ENCODE measurements at regions not wholly inside any gene's neighbourhood (a gene's known extent, or its start where the extent isn't known, plus 50 kb on each side); places are given as distances from the start of the nearest gene placed in this dataset.
"Not testable (repeated sequence)": the region's sequence is repeated elsewhere in the genome, so short reads cannot be mapped to it uniquely, and the experiment has no call there.

GRCh38 chr10:3639546-3639945 lies 145.5 kb downstream of the KLF6 start:
- Mint-ChIP-seq H3K4me3 (ENCODE audit: low read depth) (no peak overlapping the region), H3K27me3 (no peaks in the 10 kb centered on the region), H3K9me3 (ENCODE audit: low read depth) (peaks cover 2% of the 10 kb centered on the region), H3K36me3 (ENCODE audit: insufficient read depth) (no peaks in the 10 kb centered on the region), H3K27ac (no peak overlapping the region), H3K4me1 (ENCODE audit: low read depth) (peaks cover 7% of the 10 kb centered on the region)
- DNase-seq (ENCODE audit: low spot score, unreplicated experiment), result no peak
- TF ChIP-seq CTCF (IDR thresholded peaks at IDR 0.05; ENCODE audit: unreplicated experiment), result no peak

GRCh38 chr10:3636356-3637181 lies 148.4 kb downstream of the KLF6 start:
- Mint-ChIP-seq H3K9me3 (ENCODE audit: low read depth) (peaks cover 2% of the 10 kb centered on the region), H3K27ac (no peak overlapping the region)
- no peak for TF ChIP-seq CTCF (IDR thresholded peaks at IDR 0.05; ENCODE audit: unreplicated experiment)

GRCh38 chr10:3635697-3636096 lies 149.3 kb downstream of the KLF6 start:
- Mint-ChIP-seq H3K4me1 (ENCODE audit: low read depth) (peaks cover 7% of the 10 kb centered on the region), H3K36me3 (ENCODE audit: insufficient read depth) (no peaks in the 10 kb centered on the region), H3K9me3 (ENCODE audit: low read depth) (peaks cover 2% of the 10 kb centered on the region), H3K27me3 (peaks cover 2% of the 10 kb centered on the region), H3K27ac (peak overlapping the region; percentile 87), H3K4me3 (ENCODE audit: low read depth) (no peak overlapping the region)
- DNase-seq (ENCODE audit: low spot score, unreplicated experiment), result no peak
- no peak for TF ChIP-seq CTCF (IDR thresholded peaks at IDR 0.05; ENCODE audit: unreplicated experiment)

More at GRCh38 chr10:3636356-3637181, 148.4 kb downstream of the KLF6 start:
- Mint-ChIP-seq H3K4me3 (ENCODE audit: low read depth) (no peak overlapping the region), H3K36me3 (ENCODE audit: insufficient read depth) (no peaks in the 10 kb centered on the region), H3K4me1 (ENCODE audit: low read depth) (peaks cover 7% of the 10 kb centered on the region), H3K27me3 (no peaks in the 10 kb centered on the region)
- DNase-seq (ENCODE audit: low spot score, unreplicated experiment), result no peak

GRCh38 chr10:3635211-3635671 lies 149.8 kb downstream of the KLF6 start:
- Mint-ChIP-seq H3K4me1 (ENCODE audit: low read depth) (peaks cover 7% of the 10 kb centered on the region), H3K36me3 (ENCODE audit: insufficient read depth) (no peaks in the 10 kb centered on the region), H3K9me3 (ENCODE audit: low read depth) (peaks cover 2% of the 10 kb centered on the region), H3K27ac (peak overlapping the region; percentile 2), H3K4me3 (ENCODE audit: low read depth) (no peak overlapping the region), H3K27me3 (peaks cover 2% of the 10 kb centered on the region)
- no peak for TF ChIP-seq CTCF (IDR thresholded peaks at IDR 0.05; ENCODE audit: unreplicated experiment)
- DNase-seq (ENCODE audit: low spot score, unreplicated experiment), result no peak

- not testable (repeated sequence) for H3K27ac Mint-ChIP-seq; H3K4me1 Mint-ChIP-seq (ENCODE audit: low read depth); H3K9me3 Mint-ChIP-seq (ENCODE audit: low read depth); H3K4me3 Mint-ChIP-seq (ENCODE audit: low read depth); H3K27me3 Mint-ChIP-seq; DNase-seq (ENCODE audit: low spot score, unreplicated experiment); H3K36me3 Mint-ChIP-seq (ENCODE audit: insufficient read depth)
Observed at GRCh38 chr10:3634646-3635045, 150.4 kb downstream of the KLF6 start.
